ENCODE measurements at regions not wholly inside any gene's neighbourhood (a gene's known extent, or its start where the extent isn't known, plus 50 kb on each side); places are given as distances from the start of the nearest gene placed in this dataset.

GRCh38 chr3:197365586-197365985 is 67.2 kb upstream of the DLG1 start:
- TF ChIP-seq TAF1 (IDR thresholded peaks at IDR 0.05; ENCODE audit: low read depth, low read length), result no peak
- TF ChIP-seq RFX5 (IDR thresholded peaks at IDR 0.05; ENCODE audit: borderline replicate concordance, low read depth, low read length), result no peak
- TF ChIP-seq POLR2AphosphoS5 (IDR thresholded peaks at IDR 0.05; ENCODE audit: low read depth, low read length), result no peak
- TF ChIP-seq ZNF274 (IDR thresholded peaks at IDR 0.05; ENCODE audit: borderline replicate concordance, extremely low read depth, low read length), result no peak
- no peak for TF ChIP-seq SP1 (IDR thresholded peaks at IDR 0.05; ENCODE audit: low read depth, low read length)
- TF ChIP-seq CBX5 (IDR thresholded peaks at IDR 0.05; ENCODE audit: low read depth, low read length), result no peak
- no peak for TF ChIP-seq POLR2A (IDR thresholded peaks at IDR 0.05; ENCODE audit: control extremely low read depth in 1 of 2, low read depth in 2 of 2, low read length in 2 of 2)
- no peak for TF ChIP-seq TEAD4 (IDR thresholded peaks at IDR 0.05; ENCODE audit: low read depth, low read length)

Measured in H1 (cell line).